ENCODE measurements at regions not wholly inside any gene's neighbourhood (a gene's known extent, or its start where the extent isn't known, plus 50 kb on each side); places are given as distances from the start of the nearest gene placed in this dataset.

- no peak for TF ChIP-seq CTCF (conservative IDR thresholded peaks at IDR 0.05 in 1 of 2, IDR thresholded peaks at IDR 0.05 in 1 of 2; ENCODE audit: extremely low read depth in 1 of 2, insufficient read depth in 1 of 2, low read depth in 1 of 2, low read length in 2 of 2)
- TF ChIP-seq EZH2 (IDR thresholded peaks at IDR 0.05; ENCODE audit: borderline replicate concordance, low read length) = no peak
Measured at GRCh38 chr5:96144289-96144688, 182.6 kb upstream of the ELL2 start.

Data from mammary epithelial cell (primary cell).